ENCODE measurements at regions not wholly inside any gene's neighbourhood (a gene's known extent, or its start where the extent isn't known, plus 50 kb on each side); places are given as distances from the start of the nearest gene placed in this dataset.

DNA sequence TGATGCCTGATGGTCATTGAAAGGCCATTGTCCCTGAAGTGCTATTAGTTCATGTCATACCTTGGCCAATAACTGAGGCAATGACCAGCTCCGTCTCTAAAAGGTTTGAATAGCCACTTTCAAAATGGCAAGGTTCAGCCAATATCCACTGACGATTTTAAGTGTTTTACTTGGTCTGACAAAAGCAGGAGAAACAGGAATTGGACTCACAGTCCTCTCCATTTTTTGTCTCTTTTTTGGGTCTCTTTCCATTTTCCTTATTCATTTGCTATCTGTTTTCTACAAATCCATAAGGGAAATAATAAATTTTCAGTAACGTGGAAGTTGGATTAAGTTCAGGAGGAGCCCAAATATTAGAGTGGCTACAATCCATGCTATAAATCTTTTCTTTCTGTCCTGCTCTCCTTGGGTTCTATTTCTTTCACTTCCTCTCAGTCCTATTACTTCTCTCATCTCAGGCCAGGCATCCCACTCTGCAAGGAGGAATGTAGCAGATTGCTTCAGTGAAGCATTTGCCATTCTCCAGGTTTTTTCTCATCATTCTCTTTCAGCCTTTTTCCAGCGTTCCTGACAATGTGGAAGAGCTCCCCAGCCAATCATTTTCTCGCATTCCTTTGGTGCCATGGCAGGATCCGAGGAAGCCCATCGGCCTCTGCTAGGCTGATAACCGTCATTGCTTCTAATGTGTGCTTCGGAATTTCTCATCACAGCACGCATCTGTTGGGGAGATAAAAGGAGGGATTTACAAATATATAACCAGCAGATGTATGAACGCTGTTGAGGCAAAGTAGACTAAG is 414.5 kb downstream of the ADGRL2 start:
- in situ Hi-C loops (cut with MboI; ENCODE audit: low sequenced_read_pairs in 4 of 4) (no loop called here), intact Hi-C loops (cut with DNase I; ENCODE audit: low total_unique reads) (no loop called here)
- Histone ChIP-seq H3K36me3 (no peaks in the 10 kb centered on the region), H3K4me1 (no peaks in the 10 kb centered on the region), H3K9me3 (no peaks in the 10 kb centered on the region), H3K27me3 (no peaks in the 10 kb centered on the region), H3K27ac (no peak overlapping the region), H3K4me3 (no peak overlapping the region)
- ATAC-seq (no peak), DNase-seq (no peak)
- no peak for TF ChIP-seq CTCF (IDR thresholded peaks at IDR 0.05 in 4 of 5, conservative IDR thresholded peaks at IDR 0.05 in 1 of 5)
- TF ChIP-seq POLR2A (IDR thresholded peaks at IDR 0.05): no peak

GRCh38 chr1:82214606-82215005 is 413.9 kb downstream of the ADGRL2 start:
- no peak overlapping the region for H3K27ac ChIP-seq
- no peaks in the 10 kb centered on the region for H3K36me3 ChIP-seq
- intact Hi-C loops (cut with DNase I; ENCODE audit: low total_unique reads): no loop called here
- H3K27me3 ChIP-seq: no peaks in the 10 kb centered on the region
- ATAC-seq (no peak), DNase-seq (no peak)
- no peaks in the 10 kb centered on the region for H3K4me1 ChIP-seq
- H3K9me3 ChIP-seq: no peaks in the 10 kb centered on the region
- TF ChIP-seq CTCF (IDR thresholded peaks at IDR 0.05 in 4 of 5, conservative IDR thresholded peaks at IDR 0.05 in 1 of 5) (no peak), POLR2A (IDR thresholded peaks at IDR 0.05) (no peak)
- H3K4me3 ChIP-seq: no peak overlapping the region
- in situ Hi-C loops (cut with MboI; ENCODE audit: low sequenced_read_pairs in 4 of 4): no loop called here

- in situ Hi-C loops (cut with MboI; ENCODE audit: low sequenced_read_pairs in 4 of 4) (no loop called here), intact Hi-C loops (cut with DNase I; ENCODE audit: low total_unique reads) (no loop called here)
- no peak for DNase-seq
- no peaks in the 10 kb centered on the region for H3K36me3 ChIP-seq
- H3K9me3 ChIP-seq: no peaks in the 10 kb centered on the region
- no peaks in the 10 kb centered on the region for H3K4me1 ChIP-seq
- H3K27me3 ChIP-seq: no peaks in the 10 kb centered on the region
- ATAC-seq: no peak
- H3K4me3 ChIP-seq: no peak overlapping the region
- H3K27ac ChIP-seq: no peak overlapping the region
- TF ChIP-seq CTCF (IDR thresholded peaks at IDR 0.05 in 4 of 5, conservative IDR thresholded peaks at IDR 0.05 in 1 of 5): no peak
- TF ChIP-seq POLR2A (IDR thresholded peaks at IDR 0.05): no peak
These were observed 396.9 kb downstream of the ADGRL2 start for GRCh38 chr1:82197606-82198005.

- TF ChIP-seq CTCF (IDR thresholded peaks at IDR 0.05 in 4 of 5, conservative IDR thresholded peaks at IDR 0.05 in 1 of 5) (no peak), POLR2A (IDR thresholded peaks at IDR 0.05) (no peak)
- intact Hi-C loops (cut with DNase I; ENCODE audit: low total_unique reads): no loop called here
- Histone ChIP-seq H3K4me1 (no peaks in the 10 kb centered on the region), H3K27ac (no peak overlapping the region), H3K27me3 (no peaks in the 10 kb centered on the region), H3K4me3 (no peak overlapping the region), H3K36me3 (no peaks in the 10 kb centered on the region), H3K9me3 (no peaks in the 10 kb centered on the region)
- DNase-seq (no peak), ATAC-seq (no peak)
- in situ Hi-C loops (cut with MboI; ENCODE audit: low sequenced_read_pairs in 4 of 4): no loop called here
These were observed 394.5 kb downstream of the ADGRL2 start for GRCh38 chr1:82195245-82195644.

DNA sequence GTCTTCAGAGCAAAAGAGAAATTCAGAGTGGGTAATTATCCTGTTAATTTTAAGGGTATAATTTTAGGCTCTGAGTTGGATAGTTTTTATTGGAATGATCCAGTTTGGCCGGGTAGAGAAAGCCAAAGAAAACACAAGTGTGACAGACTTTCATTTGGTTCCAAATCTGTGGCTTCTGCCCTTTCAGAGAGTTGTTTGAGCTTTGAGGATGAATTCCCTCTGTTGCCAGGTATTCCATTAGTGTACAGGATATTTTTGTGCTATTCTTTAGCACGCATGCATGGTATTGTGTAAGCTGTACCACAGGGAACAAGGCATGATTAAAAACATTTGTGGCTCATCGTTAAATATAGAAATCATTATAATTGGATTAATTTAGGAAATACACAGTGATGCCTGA is 384.4 kb downstream of the ADGRL2 start:
- H3K27me3 ChIP-seq: no peaks in the 10 kb centered on the region

More for the DNA sequence above, 384.4 kb downstream of the ADGRL2 start:
- Histone ChIP-seq H3K4me1 (no peaks in the 10 kb centered on the region), H3K36me3 (no peaks in the 10 kb centered on the region), H3K9me3 (no peaks in the 10 kb centered on the region), H3K4me3 (no peak overlapping the region), H3K27ac (no peak overlapping the region)
- ATAC-seq (no peak), DNase-seq (no peak)
- in situ Hi-C loops (cut with MboI; ENCODE audit: low sequenced_read_pairs in 4 of 4): no loop called here
- TF ChIP-seq POLR2A (IDR thresholded peaks at IDR 0.05) (no peak), CTCF (IDR thresholded peaks at IDR 0.05 in 4 of 5, conservative IDR thresholded peaks at IDR 0.05 in 1 of 5) (no peak)
- intact Hi-C loops (cut with DNase I; ENCODE audit: low total_unique reads): no loop called here

All from gastrocnemius medialis (tissue), 4 donors.